Kidney epithelial cell (primary cell): ENCODE measurements at regions not wholly inside any gene's neighbourhood (a gene's known extent, or its start where the extent isn't known, plus 50 kb on each side); places are given as distances from the start of the nearest gene placed in this dataset.

Experiments
- DNase-seq: peaks from one replicate; pipeline ENCODE4 v3.0.0-alpha.2; 2010; ENCODE audit warnings: low read depth
- H3K27me3 ChIP-seq: 2 replicates; pipeline ENCODE4 v1.6.0; 2011; ENCODE audit warnings: low read length; ENCODE audit not compliant: control insufficient read depth, insufficient read depth
- H3K36me3 ChIP-seq: 2 replicates; pipeline ENCODE4 v1.5.1; 2011; ENCODE audit warnings: low read length; ENCODE audit not compliant: control insufficient read depth, insufficient read depth
- H3K4me3 ChIP-seq: 2 replicates; pipeline ENCODE4 v1.5.1; 2011; ENCODE audit warnings: low read depth, mild to moderate bottlenecking, control low read depth, low read length
- CTCF ChIP-seq: IDR thresholded peaks from 2 replicates; pipeline ENCODE4 v1.5.1; 2011; ENCODE audit warnings: mild to moderate bottlenecking, moderate library complexity, low read length, control low read depth, inconsistent platforms; ENCODE audit not compliant: insufficient read depth, poor library complexity, severe bottlenecking

- TF ChIP-seq CTCF, result no peak
- no peaks in the 10 kb centered on the region for H3K36me3 ChIP-seq
- no peak for DNase-seq
- no peak overlapping the region for H3K4me3 ChIP-seq
- H3K27me3 ChIP-seq, result no peaks in the 10 kb centered on the region
These were observed 298.3 kb downstream of the IRX1 start for GRCh38 chr5:3893975-3894374.

GRCh38 chr5:3896098-3896497, 300.5 kb downstream of the IRX1 start:
- no peak overlapping the region for H3K4me3 ChIP-seq
- no peaks in the 10 kb centered on the region for H3K27me3 ChIP-seq
- no peak for TF ChIP-seq CTCF
- DNase-seq, result no peak
- no peaks in the 10 kb centered on the region for H3K36me3 ChIP-seq

- Histone ChIP-seq H3K27me3 (no peaks in the 10 kb centered on the region), H3K36me3 (no peaks in the 10 kb centered on the region), H3K4me3 (no peak overlapping the region)
- no peak for TF ChIP-seq CTCF
- no peak for DNase-seq
These were observed 303.5 kb downstream of the IRX1 start for GRCh38 chr5:3899093-3899492.

GRCh38 chr5:3904584-3904983, 309.0 kb downstream of the IRX1 start:
- no peak overlapping the region for H3K4me3 ChIP-seq
- no peak for TF ChIP-seq CTCF

GRCh38 chr5:3905031-3905430, 309.4 kb downstream of the IRX1 start:
- TF ChIP-seq CTCF, result no peak
- no peak for DNase-seq
- Histone ChIP-seq H3K36me3 (no peaks in the 10 kb centered on the region), H3K27me3 (no peaks in the 10 kb centered on the region), H3K4me3 (no peak overlapping the region)

More at GRCh38 chr5:3904584-3904983, 309.0 kb downstream of the IRX1 start:
- no peaks in the 10 kb centered on the region for H3K27me3 ChIP-seq
- no peaks in the 10 kb centered on the region for H3K36me3 ChIP-seq
- no peak for DNase-seq

DNA sequence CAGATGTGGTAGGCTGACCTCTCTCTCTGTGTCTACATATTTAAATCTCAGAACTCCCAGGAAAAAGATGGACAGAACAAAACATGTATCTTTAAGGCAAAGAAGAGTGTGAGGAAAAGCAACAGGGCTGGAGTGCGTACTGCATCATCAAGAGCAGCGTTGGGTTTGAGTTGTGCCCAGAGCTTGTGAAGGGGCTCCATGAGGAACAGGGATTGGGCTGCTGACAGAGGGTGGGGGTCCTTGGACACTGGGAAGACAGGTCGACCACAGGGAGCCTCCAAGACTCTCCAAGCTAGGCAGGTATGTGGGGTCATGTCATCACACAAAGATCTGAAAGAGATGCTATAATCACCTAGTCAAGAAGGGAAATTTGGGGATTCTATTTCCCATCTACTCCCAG, 309.9 kb downstream of the IRX1 start:
- no peaks in the 10 kb centered on the region for H3K36me3 ChIP-seq
- no peak for DNase-seq
- TF ChIP-seq CTCF, result no peak
- no peak overlapping the region for H3K4me3 ChIP-seq
- H3K27me3 ChIP-seq, result no peaks in the 10 kb centered on the region
